ENCODE measurements at regions not wholly inside any gene's neighbourhood (a gene's known extent, or its start where the extent isn't known, plus 50 kb on each side); places are given as distances from the start of the nearest gene placed in this dataset.
"Not testable (repeated sequence)": the region's sequence is repeated elsewhere in the genome, so short reads cannot be mapped to it uniquely, and the experiment has no call there.

DNA sequence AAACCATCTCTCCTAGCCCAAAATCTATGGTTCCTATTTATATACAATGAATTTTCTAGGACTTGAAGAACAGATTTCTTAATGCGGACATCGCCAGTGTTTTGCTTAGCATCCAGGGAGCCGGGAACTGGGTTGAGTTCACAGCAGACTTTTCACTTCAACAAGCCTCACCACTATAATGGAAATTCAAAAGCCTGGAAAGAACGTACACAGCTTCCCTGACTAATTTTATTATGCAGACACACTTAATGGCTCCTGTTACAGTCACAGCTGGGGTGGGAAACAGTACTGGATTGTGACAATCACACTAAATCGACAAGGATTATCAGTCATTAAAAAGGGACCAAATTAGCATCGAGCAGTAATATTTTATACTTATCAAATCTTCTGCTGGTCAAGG, 129.2 kb upstream of the BNIP2 start:
- CTCF ChIA-PET: no interaction called here
- DNase-seq (ENCODE audit: low read depth, low spot score): no peak
- TF ChIP-seq, protein P1, sequence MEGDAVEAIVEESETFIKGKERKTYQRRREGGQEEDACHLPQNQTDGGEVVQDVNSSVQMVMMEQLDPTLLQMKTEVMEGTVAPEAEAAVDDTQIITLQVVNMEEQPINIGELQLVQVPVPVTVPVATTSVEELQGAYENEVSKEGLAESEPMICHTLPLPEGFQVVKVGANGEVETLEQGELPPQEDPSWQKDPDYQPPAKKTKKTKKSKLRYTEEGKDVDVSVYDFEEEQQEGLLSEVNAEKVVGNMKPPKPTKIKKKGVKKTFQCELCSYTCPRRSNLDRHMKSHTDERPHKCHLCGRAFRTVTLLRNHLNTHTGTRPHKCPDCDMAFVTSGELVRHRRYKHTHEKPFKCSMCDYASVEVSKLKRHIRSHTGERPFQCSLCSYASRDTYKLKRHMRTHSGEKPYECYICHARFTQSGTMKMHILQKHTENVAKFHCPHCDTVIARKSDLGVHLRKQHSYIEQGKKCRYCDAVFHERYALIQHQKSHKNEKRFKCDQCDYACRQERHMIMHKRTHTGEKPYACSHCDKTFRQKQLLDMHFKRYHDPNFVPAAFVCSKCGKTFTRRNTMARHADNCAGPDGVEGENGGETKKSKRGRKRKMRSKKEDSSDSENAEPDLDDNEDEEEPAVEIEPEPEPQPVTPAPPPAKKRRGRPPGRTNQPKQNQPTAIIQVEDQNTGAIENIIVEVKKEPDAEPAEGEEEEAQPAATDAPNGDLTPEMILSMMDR (IDR thresholded peaks at IDR 0.05; ENCODE audit: insufficient read depth, low read length, missing control alignments): no peak

DNA sequence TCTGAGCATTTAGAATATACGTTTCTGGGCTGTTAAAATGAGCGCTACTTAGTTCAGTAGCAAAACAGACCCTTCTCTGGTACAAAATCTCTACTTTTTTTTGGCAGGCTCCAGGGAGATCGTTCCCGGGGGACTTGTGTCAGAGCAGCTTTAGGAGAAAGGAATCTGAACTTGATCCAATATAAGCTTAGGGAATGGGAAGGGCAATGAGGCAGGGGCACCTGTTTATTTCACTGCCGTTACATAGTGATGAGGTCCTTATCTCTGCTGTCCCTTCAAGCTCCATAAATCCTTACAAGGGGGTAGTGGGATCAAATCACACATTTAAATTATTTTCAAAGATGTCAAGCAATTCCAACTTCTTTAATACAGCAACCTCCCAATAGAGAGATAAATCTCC, 128.7 kb upstream of the BNIP2 start:
- H3K4me3 ChIP-seq (ENCODE audit: low read depth, low read length): no peak overlapping the region
- POLR2A ChIA-PET: no interaction called here
- CTCF ChIA-PET: no interaction called here
- no peak for DNase-seq (ENCODE audit: low read depth, low spot score)
- TF ChIP-seq, protein P1 (IDR thresholded peaks at IDR 0.05; ENCODE audit: insufficient read depth, low read length, missing control alignments): no peak

More for the DNA sequence above, 129.2 kb upstream of the BNIP2 start:
- H3K4me3 ChIP-seq (ENCODE audit: low read depth, low read length): no peak overlapping the region
- POLR2A ChIA-PET: no interaction called here

DNA sequence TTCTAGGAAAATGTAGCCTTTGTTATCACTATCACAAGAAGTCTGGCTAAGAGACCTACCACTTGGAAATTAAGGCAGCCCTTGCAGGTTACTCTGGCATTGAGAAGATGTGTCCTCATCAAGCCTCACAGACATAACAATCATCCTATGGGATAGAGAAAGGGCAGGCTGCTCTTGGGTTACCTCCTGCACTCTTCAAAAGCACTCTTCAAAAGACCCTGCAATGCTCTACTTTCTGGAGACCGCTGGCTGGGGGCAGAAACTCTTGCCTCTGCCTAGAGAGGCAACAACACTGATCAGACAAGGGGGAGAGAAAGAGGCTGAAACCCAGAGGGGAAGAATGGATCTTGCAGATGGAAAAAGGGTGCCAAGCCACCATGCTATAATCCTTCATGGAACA, 127.9 kb upstream of the BNIP2 start:
- TF ChIP-seq, protein P1 (IDR thresholded peaks at IDR 0.05; ENCODE audit: insufficient read depth, low read length, missing control alignments): no peak
- ChIA-PET CTCF (no interaction called here), POLR2A (no interaction called here)
- H3K4me3 ChIP-seq (ENCODE audit: low read depth, low read length): no peak overlapping the region
- no peak for DNase-seq (ENCODE audit: low read depth, low spot score)

DNA sequence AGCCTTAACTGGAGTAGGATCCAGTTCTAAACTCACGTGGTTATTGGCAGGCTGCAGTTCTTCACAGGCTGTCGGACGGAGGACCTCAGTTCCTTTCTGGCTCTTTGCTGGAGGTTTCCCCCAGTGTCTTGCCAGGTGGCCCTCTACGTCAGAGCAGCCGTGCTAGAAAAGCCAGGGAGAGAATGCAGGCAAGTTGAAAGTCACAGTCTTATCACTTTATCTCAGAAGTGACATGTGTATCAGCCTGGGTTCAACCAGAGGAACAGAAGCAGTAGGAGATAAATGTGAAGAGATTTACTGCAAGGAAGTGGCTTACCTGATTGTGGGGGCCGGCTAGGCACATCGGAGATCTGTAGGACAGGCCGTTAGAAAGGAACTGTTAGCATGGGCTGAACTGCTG, 125.3 kb upstream of the BNIP2 start:
- CTCF ChIA-PET: no interaction called here
- TF ChIP-seq, protein P1 (IDR thresholded peaks at IDR 0.05; ENCODE audit: insufficient read depth, low read length, missing control alignments): no peak
- no peak for DNase-seq (ENCODE audit: low read depth, low spot score)
- POLR2A ChIA-PET: no interaction called here
- H3K4me3 ChIP-seq (ENCODE audit: low read depth, low read length): no peak overlapping the region

DNA sequence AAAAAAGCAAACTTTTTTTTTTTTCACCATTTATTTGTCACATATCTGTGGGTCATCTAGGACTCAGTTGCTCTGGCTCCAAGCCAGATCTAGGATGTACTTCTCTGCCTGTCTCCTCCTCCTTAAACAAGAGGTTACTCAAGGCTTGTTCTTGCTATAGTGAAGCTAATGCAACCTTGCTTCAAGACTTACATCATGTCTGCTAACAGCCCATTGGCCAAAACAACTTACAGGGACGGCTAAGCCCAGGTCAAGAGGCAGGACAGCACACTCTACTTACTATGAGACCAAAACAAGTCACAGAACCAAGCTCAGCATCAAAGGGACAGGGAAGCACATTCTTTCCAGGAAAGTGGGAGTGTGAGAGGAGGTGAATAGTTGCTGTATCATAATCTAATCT, 123.8 kb upstream of the BNIP2 start:
- DNase-seq (ENCODE audit: low read depth, low spot score): no peak
- H3K4me3 ChIP-seq (ENCODE audit: low read depth, low read length): no peak overlapping the region
- ChIA-PET POLR2A (interaction anchor here (0.9 kb wide), 1 partner anchor 16 kb away, joined by 3 read pairs; no protein-coding TSS in a partner anchor), CTCF (no interaction called here)
- TF ChIP-seq, protein P1 (IDR thresholded peaks at IDR 0.05; ENCODE audit: insufficient read depth, low read length, missing control alignments): no peak

DNA sequence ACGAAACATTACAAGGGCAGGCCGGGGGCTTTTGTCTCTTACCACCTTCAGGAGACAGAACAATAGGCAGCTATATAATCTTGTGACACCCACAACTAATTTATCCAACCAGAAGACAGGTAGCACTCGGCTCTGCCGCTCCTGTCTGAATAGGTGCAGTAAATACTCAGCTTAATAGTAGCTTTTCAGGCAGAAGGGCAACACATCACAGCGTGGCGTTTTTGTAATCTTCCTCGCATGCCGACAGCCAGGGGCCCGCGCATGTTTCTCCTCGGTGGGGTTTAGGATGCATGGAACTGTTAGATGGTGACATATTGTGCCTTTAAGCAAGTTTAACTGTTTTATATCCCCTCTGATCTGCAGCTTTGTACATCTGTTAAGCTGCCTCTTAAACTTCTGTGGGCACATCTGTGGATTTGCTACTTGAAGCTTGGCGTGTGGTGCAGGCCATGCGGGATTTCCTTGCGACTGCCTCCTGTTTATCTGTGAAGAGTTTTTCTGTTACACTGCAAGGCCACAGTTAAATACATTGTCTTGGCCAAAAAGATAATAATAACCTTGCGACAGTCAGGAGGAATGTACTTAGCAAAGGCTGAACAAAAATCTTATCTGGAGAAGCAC, 123.2 kb upstream of the BNIP2 start:
- CTCF ChIA-PET: no interaction called here
- no peak overlapping the region for H3K4me3 ChIP-seq (ENCODE audit: low read depth, low read length)
- POLR2A ChIA-PET: interaction anchor here (0.9 kb wide), 1 partner anchor 16 kb away, joined by 3 read pairs; no protein-coding TSS in a partner anchor
- TF ChIP-seq, protein P1 (IDR thresholded peaks at IDR 0.05; ENCODE audit: insufficient read depth, low read length, missing control alignments): no peak
- DNase-seq (ENCODE audit: low read depth, low spot score): no peak

DNA sequence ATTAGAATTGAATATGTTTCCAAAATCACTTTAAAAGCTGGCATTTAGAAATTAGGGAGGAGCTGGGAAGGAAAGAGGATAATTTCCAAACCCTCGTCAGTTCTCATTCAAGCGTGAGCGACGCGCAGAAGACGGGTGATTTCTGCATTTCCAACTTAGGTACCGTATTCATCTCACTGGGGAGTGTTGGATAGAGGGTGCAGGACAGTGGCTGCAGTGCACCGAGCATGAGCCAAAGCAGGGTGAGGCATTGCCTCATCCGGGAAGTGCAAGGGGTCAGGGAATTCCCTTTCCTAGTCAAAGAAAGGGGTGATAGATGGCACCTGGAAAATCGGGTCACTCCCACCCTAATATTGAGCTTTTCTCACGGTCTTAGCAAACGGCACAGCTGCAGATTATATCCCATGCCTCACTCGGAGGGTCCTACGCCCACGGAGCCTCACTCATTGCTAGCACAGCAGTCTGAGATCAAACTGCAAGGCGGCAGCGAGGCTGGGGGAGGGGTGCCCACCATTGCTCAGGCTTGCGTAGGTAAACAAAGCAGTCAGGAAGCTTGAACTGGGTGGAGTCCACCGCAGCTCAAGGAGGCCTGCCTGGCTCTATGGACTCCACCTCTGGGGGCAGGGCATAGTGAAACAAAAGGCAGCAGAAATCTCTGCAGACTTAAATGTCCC, 114.3 kb upstream of the BNIP2 start:
- POLR2A ChIA-PET; CTCF ChIA-PET; DNase-seq (ENCODE audit: low read depth, low spot score); H3K4me3 ChIP-seq (ENCODE audit: low read depth, low read length): not testable (repeated sequence)
